Fibroblast of upper back skin (primary cell): ENCODE measurements at regions not wholly inside any gene's neighbourhood (a gene's known extent, or its start where the extent isn't known, plus 50 kb on each side); places are given as distances from the start of the nearest gene placed in this dataset.
"Not testable (repeated sequence)": the region's sequence is repeated elsewhere in the genome, so short reads cannot be mapped to it uniquely, and the experiment has no call there.

Source experiments
- DNase-seq: peaks from one replicate; pipeline ENCODE4 v3.0.0-alpha.2; 2013

GRCh38 chr10:11663763-11664555 is 52.5 kb upstream of the USP6NL start:
- DNase-seq = no peak

- DNase-seq = not testable (repeated sequence)
Observed at GRCh38 chr10:11663126-11663515, 51.7 kb upstream of the USP6NL start.

DNA sequence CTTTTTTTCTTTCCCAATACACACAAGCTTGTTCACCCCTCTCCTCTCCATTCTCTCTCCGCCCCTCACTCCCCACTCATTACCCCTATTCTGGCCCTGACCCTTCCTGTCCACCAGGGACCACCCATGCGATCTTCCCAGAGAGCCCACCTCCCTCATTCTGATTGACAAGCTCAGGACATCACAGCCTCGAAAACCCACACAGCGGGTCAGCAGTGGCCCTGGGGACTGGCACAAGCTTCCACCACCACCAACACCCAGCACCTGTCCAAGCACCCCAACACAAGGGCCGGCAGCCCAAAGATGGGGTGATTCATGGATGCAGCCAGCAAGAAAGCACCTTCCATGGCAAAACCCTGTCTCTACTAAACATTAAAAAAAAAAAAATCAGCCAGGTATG is 50.0 kb upstream of the USP6NL start:
- DNase-seq = no peak
